Stimulated activated CD4-positive, alpha-beta T cell treated with anti-CD3 and anti-CD28 coated beads, Interleukin-4, amount 100 ng/mL, for 4 hours (primary cell): ENCODE measurements at regions not wholly inside any gene's neighbourhood (a gene's known extent, or its start where the extent isn't known, plus 50 kb on each side); places are given as distances from the start of the nearest gene placed in this dataset.

Experiments used
- DNase-seq, 2 experiments: peaks; one replicate each; pipeline ENCODE4 v3.0.0-alpha.2; 2020

- DNase-seq, result no peak
These were observed 328.9 kb upstream of the SLC10A2 start for GRCh38 chr13:103395139-103395538.

GRCh38 chr13:103394618-103395017 lies 328.4 kb upstream of the SLC10A2 start:
- no peak for DNase-seq

GRCh38 chr13:103391936-103392335 lies 325.7 kb upstream of the SLC10A2 start:
- DNase-seq, result no peak

- no peak for DNase-seq
These were observed 322.6 kb upstream of the SLC10A2 start for GRCh38 chr13:103388839-103389238.

GRCh38 chr13:103386341-103386740 lies 320.1 kb upstream of the SLC10A2 start:
- DNase-seq, result no peak

GRCh38 chr13:103373916-103374315 lies 307.7 kb upstream of the SLC10A2 start:
- DNase-seq, result no peak

GRCh38 chr13:103371271-103371670 lies 305.1 kb upstream of the SLC10A2 start:
- DNase-seq, result no peak

- no peak for DNase-seq
These were observed 304.6 kb upstream of the SLC10A2 start for GRCh38 chr13:103370790-103371189.

- no peak for DNase-seq
These were observed 292.2 kb upstream of the SLC10A2 start for GRCh38 chr13:103358255-103358932.

- DNase-seq, result no peak
These were observed 290.1 kb upstream of the SLC10A2 start for GRCh38 chr13:103356226-103356864.

GRCh38 chr13:103354171-103354570 lies 288.0 kb upstream of the SLC10A2 start:
- no peak for DNase-seq

- DNase-seq, result no peak
These were observed 285.0 kb upstream of the SLC10A2 start for GRCh38 chr13:103351035-103351828.

- DNase-seq, result no peak
These were observed 283.9 kb upstream of the SLC10A2 start for GRCh38 chr13:103350147-103350546.

- DNase-seq, result no peak
These were observed 283.2 kb upstream of the SLC10A2 start for GRCh38 chr13:103349211-103349980.

GRCh38 chr13:103335241-103335640 lies 269.0 kb upstream of the SLC10A2 start:
- DNase-seq, result no peak

GRCh38 chr13:103331924-103332323 lies 265.7 kb upstream of the SLC10A2 start:
- DNase-seq, result no peak

- DNase-seq, result no peak
These were observed 262.7 kb upstream of the SLC10A2 start for GRCh38 chr13:103328899-103329298.

- no peak for DNase-seq
These were observed 260.1 kb upstream of the SLC10A2 start for GRCh38 chr13:103326326-103326725.

GRCh38 chr13:103325672-103326071 lies 259.5 kb upstream of the SLC10A2 start:
- no peak for DNase-seq

GRCh38 chr13:103324641-103325040 lies 258.4 kb upstream of the SLC10A2 start:
- DNase-seq, result no peak

- DNase-seq, result no peak
These were observed 249.5 kb upstream of the SLC10A2 start for GRCh38 chr13:103315711-103316110.

GRCh38 chr13:103312467-103312866 lies 246.2 kb upstream of the SLC10A2 start:
- DNase-seq, result no peak

GRCh38 chr13:103308667-103309066 lies 242.4 kb upstream of the SLC10A2 start:
- no peak for DNase-seq
